T-cell (primary cell): ENCODE measurements at regions not wholly inside any gene's neighbourhood (a gene's known extent, or its start where the extent isn't known, plus 50 kb on each side); places are given as distances from the start of the nearest gene placed in this dataset.
"Not testable (repeated sequence)": the region's sequence is repeated elsewhere in the genome, so short reads cannot be mapped to it uniquely, and the experiment has no call there.

Experiments
- ATAC-seq, 4 experiments: fragments of 200-7000 bp in 3 of 4; fragments of 150-1000 bp in 1 of 4; cut with Tn5 transposase; replicated peaks in 1 of 4; 1 replicate in 3 of 4; 2 replicates in 1 of 4; pipeline ENCODE4 v1.10.0; 2021; ENCODE audit warnings: moderate library complexity in 3 of 4, mild to moderate bottlenecking in 2 of 4, moderate number of reproducible peaks in 1 of 4
- CTCF ChIA-PET, 2 donors: fragments of 300-600 bp; sonication (Branson Sonifier 250); formaldehyde crosslinking; loops; one replicate each; lab custom pipeline; 2022; ENCODE audit warnings: antibody characterized with exemption in 2 of 2; lab: Charles Lee
- POLR2A ChIA-PET, 2 donors: fragments of 300-600 bp; sonication (Branson Sonifier 250); formaldehyde crosslinking; loops; one replicate each; lab custom pipeline; 2022; ENCODE audit warnings: antibody characterized with exemption in 2 of 2; lab: Charles Lee
- DNase-seq, 35 experiments: peaks; one replicate each; pipeline versions ENCODE4 v3.0.0 to v3.0.0-alpha.2; 2013 to 2023
- H3K27ac ChIP-seq: one replicate; pipeline ENCODE4 v1.5.1; 2013; ENCODE audit warnings: low read length
- H3K27me3 ChIP-seq, 2 experiments: replicated peaks in 1 of 2; 1 replicate in 1 of 2; 2 replicates in 1 of 2; pipeline versions ENCODE4 v1.6.1 to v1.7.0; 2013; ENCODE audit warnings: low read length in 1 of 2, mixed read lengths in 1 of 2; ENCODE audit not compliant: control insufficient read depth in 2 of 2, insufficient read depth in 2 of 2; ENCODE audit errors: extremely low read depth in 1 of 2
- H3K36me3 ChIP-seq, 2 donors: 1 replicate in 1 of 2; 2 replicates in 1 of 2; pipeline versions ENCODE4 v1.6.1 to v1.7.0; 2013; ENCODE audit warnings: low read length in 1 of 2; ENCODE audit not compliant: control insufficient read depth in 2 of 2, insufficient read depth in 1 of 2; ENCODE audit errors: extremely low read depth in 1 of 2
- H3K4me1 ChIP-seq, 2 experiments: 1 replicate in 1 of 2; 2 replicates in 1 of 2; pipeline versions ENCODE4 v1.6.1 to v1.7.0; 2013; ENCODE audit warnings: low read length in 2 of 2, mixed read lengths in 1 of 2; ENCODE audit not compliant: insufficient read depth in 2 of 2, control insufficient read depth in 1 of 2; ENCODE audit errors: extremely low read depth in 1 of 2
- H3K4me3 ChIP-seq, 2 donors: 1 replicate in 1 of 2; 2 replicates in 1 of 2; pipeline versions ENCODE4 v1.5.1 to v1.7.0; 2013; ENCODE audit warnings: mild to moderate bottlenecking in 2 of 2, low read length in 1 of 2, moderate library complexity in 1 of 2; ENCODE audit not compliant: control insufficient read depth in 1 of 2; ENCODE audit errors: extremely low read depth in 1 of 2
- H3K9me3 ChIP-seq: 2 replicates; pipeline ENCODE4 v1.7.0; 2013
- H3K27ac Mint-ChIP-seq, 2 donors: one replicate each; pipeline ENCODE4 v1.8.0; 2020 to 2021; ENCODE audit warnings: mild to moderate bottlenecking in 2 of 2, mixed read lengths in 2 of 2
- H3K27me3 Mint-ChIP-seq, 2 donors: one replicate each; pipeline ENCODE4 v1.8.0; 2021 to 2022; ENCODE audit warnings: mixed read lengths in 2 of 2
- H3K36me3 Mint-ChIP-seq: one replicate; pipeline ENCODE4 v1.8.0; 2021; ENCODE audit warnings: mixed read lengths
- H3K4me1 Mint-ChIP-seq, 3 donors: one replicate each; pipeline ENCODE4 v1.8.0; 2020 to 2022; ENCODE audit warnings: mixed read lengths in 3 of 3, mild to moderate bottlenecking in 1 of 3
- H3K4me3 Mint-ChIP-seq, 3 donors: one replicate each; pipeline ENCODE4 v1.8.0; 2020 to 2022; ENCODE audit warnings: mild to moderate bottlenecking in 3 of 3, mixed read lengths in 3 of 3, moderate library complexity in 3 of 3
- H3K9me3 Mint-ChIP-seq, 3 donors: one replicate each; pipeline ENCODE4 v1.8.0; 2020 to 2022; ENCODE audit warnings: mixed read lengths in 3 of 3
- whole genome bisulfite sequencing: methylation state at CpG from one replicate; pipeline ENCODE4 v1.1.5; 2013; ENCODE audit warnings: missing lambda C conversion rate; ENCODE audit not compliant: insufficient coverage; 5-methylcytosine and 5-hydroxymethylcytosine counted together

- no peak for ATAC-seq
- H3K27ac ChIP-seq = no peak overlapping the region
- peaks cover 0 to 6% of the 10 kb centered on the region in 2 experiments for H3K4me1 ChIP-seq
- Mint-ChIP-seq H3K9me3 (no peaks in the 10 kb centered on the region), H3K27ac (no peak overlapping the region), H3K4me1 (peaks cover 0 to 9% (median 0%) of the 10 kb centered on the region in 3 donors), H3K4me3 (no peak overlapping the region), H3K27me3 (peaks cover 2 to 30% of the 10 kb centered on the region in 2 donors), H3K36me3 (no peaks in the 10 kb centered on the region)
- no peaks in the 10 kb centered on the region for H3K9me3 ChIP-seq
- no peak overlapping the region for H3K4me3 ChIP-seq
- peaks cover 0 to 2% of the 10 kb centered on the region in 2 experiments for H3K27me3 ChIP-seq
- ChIA-PET POLR2A (no interaction called here), CTCF (no interaction called here)
- H3K36me3 ChIP-seq = no peaks in the 10 kb centered on the region
- no peak for DNase-seq
- no CpG with 5 or more reads among the region's 1 CpG for WGBS
Observed at GRCh38 chrX:19213610-19214152, 91.4 kb upstream of the ADGRG2 start.

- H3K9me3 Mint-ChIP-seq = no peaks in the 10 kb centered on the region
- H3K27ac Mint-ChIP-seq = no peak overlapping the region
- ChIA-PET CTCF (no interaction called here), POLR2A (no interaction called here)
- WGBS = 49% methylated on average over 6 of the region's 7 CpGs
- ATAC-seq = no peak
- H3K4me1 Mint-ChIP-seq = peaks cover 0 to 9% (median 0%) of the 10 kb centered on the region in 3 donors
- peaks cover 0 to 6% of the 10 kb centered on the region in 2 experiments for H3K4me1 ChIP-seq
- H3K36me3 ChIP-seq = no peaks in the 10 kb centered on the region
- peaks cover 0 to 2% of the 10 kb centered on the region in 2 experiments for H3K27me3 ChIP-seq
- H3K36me3 Mint-ChIP-seq = no peaks in the 10 kb centered on the region
- H3K27ac ChIP-seq = no peak overlapping the region
- no peak overlapping the region for H3K4me3 Mint-ChIP-seq
- no peak for DNase-seq
- H3K27me3 Mint-ChIP-seq = peaks cover 2 to 26% of the 10 kb centered on the region in 2 donors
- H3K4me3 ChIP-seq = no peak overlapping the region
- no peaks in the 10 kb centered on the region for H3K9me3 ChIP-seq
Observed at GRCh38 chrX:19214311-19214710, 92.0 kb upstream of the ADGRG2 start.

GRCh38 chrX:19225909-19226308, 103.6 kb upstream of the ADGRG2 start:
- H3K9me3 ChIP-seq = no peaks in the 10 kb centered on the region
- peak in 2 of 35 experiments; percentile 4 to 12 for DNase-seq
- no peak overlapping the region for H3K4me3 Mint-ChIP-seq
- H3K36me3 ChIP-seq = no peaks in the 10 kb centered on the region
- no peak for ATAC-seq
- ChIA-PET POLR2A (no interaction called here), CTCF (no interaction called here)
- peaks cover 0 to 6% of the 10 kb centered on the region in 2 experiments for H3K27me3 ChIP-seq
- 60% methylated on average over 2 of the region's 7 CpGs for whole genome bisulfite sequencing
- no peaks in the 10 kb centered on the region for H3K4me1 ChIP-seq
- H3K4me1 Mint-ChIP-seq = no peaks in the 10 kb centered on the region
- no peak overlapping the region for H3K27ac ChIP-seq
- no peak overlapping the region for H3K27ac Mint-ChIP-seq
- H3K36me3 Mint-ChIP-seq = no peaks in the 10 kb centered on the region
- peaks cover 6 to 15% of the 10 kb centered on the region in 2 donors for H3K27me3 Mint-ChIP-seq
- H3K9me3 Mint-ChIP-seq = no peaks in the 10 kb centered on the region
- H3K4me3 ChIP-seq = no peak overlapping the region

- H3K36me3 Mint-ChIP-seq, DNase-seq, H3K27me3 ChIP-seq, H3K27me3 Mint-ChIP-seq, H3K4me1 Mint-ChIP-seq, H3K27ac ChIP-seq, ATAC-seq, H3K9me3 Mint-ChIP-seq, CTCF ChIA-PET, H3K4me3 Mint-ChIP-seq, POLR2A ChIA-PET, H3K4me3 ChIP-seq, H3K4me1 ChIP-seq, H3K36me3 ChIP-seq, H3K27ac Mint-ChIP-seq, H3K9me3 ChIP-seq: not testable (repeated sequence)
- WGBS = no CpG with 5 or more reads among the region's 4 CpGs
Observed at GRCh38 chrX:19229896-19230295, 107.6 kb upstream of the ADGRG2 start.

GRCh38 chrX:19237901-19238300, 105.8 kb upstream of the PDHA1 start:
- POLR2A ChIA-PET = no interaction called here
- ATAC-seq (no peak), DNase-seq (no peak)
- no CpG with 5 or more reads among the region's 3 CpGs for WGBS
- no peak overlapping the region for H3K27ac Mint-ChIP-seq
- H3K27ac ChIP-seq = no peak overlapping the region
- H3K4me1 ChIP-seq = no peaks in the 10 kb centered on the region
- no peaks in the 10 kb centered on the region for H3K36me3 Mint-ChIP-seq
- peaks cover 0 to 2% of the 10 kb centered on the region in 2 experiments for H3K27me3 ChIP-seq
- H3K4me3 ChIP-seq = no peak overlapping the region
- H3K9me3 Mint-ChIP-seq = peaks cover 0 to 3% (median 0%) of the 10 kb centered on the region in 3 donors
- no peaks in the 10 kb centered on the region for H3K36me3 ChIP-seq
- H3K27me3 Mint-ChIP-seq = peaks cover 0 to 10% of the 10 kb centered on the region in 2 donors
- CTCF ChIA-PET = no interaction called here
- no peaks in the 10 kb centered on the region for H3K4me1 Mint-ChIP-seq
- no peak overlapping the region for H3K4me3 Mint-ChIP-seq
- H3K9me3 ChIP-seq = no peaks in the 10 kb centered on the region

GRCh38 chrX:19243431-19243830, 100.3 kb upstream of the PDHA1 start:
- Histone ChIP-seq H3K4me1 (no peaks in the 10 kb centered on the region), H3K36me3 (no peaks in the 10 kb centered on the region), H3K4me3 (no peak overlapping the region), H3K27ac (no peak overlapping the region), H3K27me3 (peaks cover 0 to 2% of the 10 kb centered on the region in 2 experiments), H3K9me3 (no peaks in the 10 kb centered on the region)
- CTCF ChIA-PET = no interaction called here
- H3K9me3 Mint-ChIP-seq = peaks cover 4 to 10% (median 5%) of the 10 kb centered on the region in 3 donors
- no peak overlapping the region for H3K4me3 Mint-ChIP-seq
- H3K27me3 Mint-ChIP-seq = peaks cover 0 to 8% of the 10 kb centered on the region in 2 donors
- H3K4me1 Mint-ChIP-seq = no peaks in the 10 kb centered on the region
- DNase-seq (no peak), ATAC-seq (no peak)
- no peaks in the 10 kb centered on the region for H3K36me3 Mint-ChIP-seq
- H3K27ac Mint-ChIP-seq = no peak overlapping the region
- POLR2A ChIA-PET = no interaction called here
- WGBS = no CpG with 5 or more reads among the region's 5 CpGs

- CTCF ChIA-PET, H3K27me3 ChIP-seq: not testable (repeated sequence)
Observed at GRCh38 chrX:19244921-19245320, 98.8 kb upstream of the PDHA1 start.

More at GRCh38 chrX:19244921-19245320, 98.8 kb upstream of the PDHA1 start:
- H3K4me3 Mint-ChIP-seq, H3K27me3 Mint-ChIP-seq, H3K4me1 ChIP-seq, H3K36me3 Mint-ChIP-seq, H3K27ac ChIP-seq, H3K36me3 ChIP-seq, H3K4me1 Mint-ChIP-seq, DNase-seq, POLR2A ChIA-PET, H3K9me3 ChIP-seq, ATAC-seq, H3K27ac Mint-ChIP-seq, H3K4me3 ChIP-seq: not testable (repeated sequence)
- WGBS = 93% methylated on average over 2 of the region's 6 CpGs
- peaks cover 4 to 15% (median 12%) of the 10 kb centered on the region in 3 donors for H3K9me3 Mint-ChIP-seq
